HUES48 (cell line): ENCODE measurements at regions not wholly inside any gene's neighbourhood (a gene's known extent, or its start where the extent isn't known, plus 50 kb on each side); places are given as distances from the start of the nearest gene placed in this dataset.
"Not testable (repeated sequence)": the region's sequence is repeated elsewhere in the genome, so short reads cannot be mapped to it uniquely, and the experiment has no call there.

ENCODE experiments used
- H3K27ac ChIP-seq: one replicate; pipeline ENCODE4 v1.7.0; 2013; ENCODE audit warnings: low read depth, low read length, inconsistent platforms
- H3K27me3 ChIP-seq: 2 replicates; pipeline ENCODE4 v1.6.1; 2013; ENCODE audit warnings: mild to moderate bottlenecking, low read length; ENCODE audit not compliant: control insufficient read depth, insufficient read depth
- H3K36me3 ChIP-seq: 2 replicates; pipeline ENCODE4 v1.6.1; 2013; ENCODE audit warnings: low read length; ENCODE audit not compliant: control insufficient read depth, insufficient read depth
- H3K4me1 ChIP-seq: 2 replicates; pipeline ENCODE4 v1.6.1; 2013; ENCODE audit warnings: mild to moderate bottlenecking, low read length; ENCODE audit not compliant: control insufficient read depth, insufficient read depth
- H3K4me3 ChIP-seq: 2 replicates; pipeline ENCODE4 v1.5.1; 2013; ENCODE audit warnings: mild to moderate bottlenecking, low read depth, low read length
- H3K9ac ChIP-seq: 2 replicates; pipeline ENCODE4 v1.6.1; 2013; ENCODE audit warnings: mild to moderate bottlenecking, low read depth, low read length, moderate library complexity
- H3K9me3 ChIP-seq: 2 replicates; pipeline ENCODE4 v1.6.1; 2013; ENCODE audit warnings: low read length; ENCODE audit not compliant: control insufficient read depth, insufficient read depth

DNA sequence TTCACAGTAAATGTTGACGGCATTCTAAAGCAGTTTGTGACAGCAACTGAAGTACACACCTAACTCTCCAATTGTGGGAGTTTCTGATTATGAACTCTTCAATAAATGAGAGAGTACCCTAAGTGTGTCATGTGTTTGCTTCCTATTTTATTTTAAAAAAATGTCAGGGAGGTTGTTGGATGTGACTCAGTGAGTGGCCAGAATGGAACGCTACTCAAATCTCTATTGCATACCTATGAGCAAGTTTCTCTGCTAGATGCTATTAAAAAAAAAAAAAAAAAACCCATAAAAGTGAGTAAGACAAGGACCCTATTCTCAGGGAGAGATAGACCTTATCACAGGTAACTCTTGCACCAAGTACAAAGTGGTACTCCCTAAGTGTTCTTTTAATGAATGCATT lies 256.6 kb downstream of the BTG1 start:
- Histone ChIP-seq H3K27me3 (no peaks in the 10 kb centered on the region), H3K9me3 (no peaks in the 10 kb centered on the region), H3K27ac (no peak overlapping the region), H3K4me3 (no peak overlapping the region), H3K9ac (no peak overlapping the region), H3K4me1 (no peaks in the 10 kb centered on the region), H3K36me3 (no peaks in the 10 kb centered on the region)

DNA sequence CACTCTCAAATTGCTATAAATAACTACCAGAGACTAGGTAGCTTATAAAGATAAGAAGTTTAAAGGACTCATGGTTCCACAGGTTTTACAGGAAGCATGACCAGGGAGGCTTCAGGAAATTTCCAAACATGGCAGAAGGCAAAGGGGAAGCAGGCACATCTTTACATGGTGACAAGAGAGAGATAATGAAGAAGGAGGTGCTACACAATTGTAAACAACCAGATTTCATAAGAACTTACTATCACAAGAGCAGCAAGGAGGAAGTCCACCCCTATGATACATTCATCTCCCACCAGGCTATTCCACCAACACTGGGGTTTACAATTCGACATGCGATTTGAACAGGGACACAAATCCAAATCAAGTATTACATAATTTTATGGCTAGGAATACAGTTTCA lies 257.7 kb downstream of the BTG1 start:
- no peak overlapping the region for H3K27ac ChIP-seq
- H3K9ac ChIP-seq = no peak overlapping the region
- H3K9me3 ChIP-seq = no peaks in the 10 kb centered on the region
- H3K27me3 ChIP-seq = no peaks in the 10 kb centered on the region
- H3K36me3 ChIP-seq = no peaks in the 10 kb centered on the region
- no peaks in the 10 kb centered on the region for H3K4me1 ChIP-seq
- no peak overlapping the region for H3K4me3 ChIP-seq

DNA sequence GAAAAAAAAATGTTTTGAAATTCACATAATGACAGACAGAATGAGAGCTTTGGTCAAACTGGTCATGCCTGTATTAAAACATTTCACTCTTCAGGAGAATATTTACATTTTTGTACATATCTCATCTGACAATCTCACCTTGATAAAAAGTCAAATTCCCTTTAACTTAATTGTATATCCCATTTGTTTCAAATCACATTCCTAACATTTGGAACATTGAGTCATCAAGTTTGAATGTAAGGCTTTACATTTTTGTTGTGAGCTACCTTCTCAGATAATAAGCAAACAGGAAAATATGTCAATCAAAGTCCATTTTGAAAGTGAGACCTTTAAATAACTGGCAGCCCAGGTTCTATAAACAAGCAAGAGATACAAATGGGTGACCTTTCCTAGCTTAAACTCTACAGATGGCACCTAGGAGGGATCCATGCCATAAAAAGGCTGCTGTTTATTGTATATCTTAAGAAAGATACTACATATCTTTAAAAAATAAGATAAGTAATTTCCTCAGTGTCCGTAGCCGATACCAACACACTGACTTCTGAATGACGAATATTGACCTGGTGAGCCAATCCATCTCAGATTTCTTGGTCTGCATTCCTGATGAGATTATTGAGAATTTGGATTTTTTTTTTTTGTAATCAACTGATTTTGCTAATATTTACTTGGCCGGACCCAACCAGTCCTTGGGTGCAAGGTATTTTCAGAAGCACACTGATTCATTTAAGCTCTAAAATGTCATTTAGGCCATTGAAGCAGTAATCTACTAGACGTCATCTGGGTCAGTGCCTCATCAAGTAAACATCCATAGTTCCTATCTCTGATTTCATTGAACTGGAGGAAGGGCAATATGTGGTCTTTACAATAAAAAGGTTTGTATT lies 259.6 kb downstream of the BTG1 start:
- Histone ChIP-seq H3K4me1 (no peaks in the 10 kb centered on the region), H3K27ac (no peak overlapping the region), H3K9me3 (no peaks in the 10 kb centered on the region), H3K27me3 (no peaks in the 10 kb centered on the region), H3K4me3 (no peak overlapping the region), H3K36me3 (no peaks in the 10 kb centered on the region), H3K9ac (no peak overlapping the region)

GRCh38 chr12:91884230-91884629 lies 261.4 kb downstream of the BTG1 start:
- Histone ChIP-seq H3K36me3 (no peaks in the 10 kb centered on the region), H3K27ac (no peak overlapping the region), H3K9ac (no peak overlapping the region), H3K4me3 (no peak overlapping the region), H3K9me3 (no peaks in the 10 kb centered on the region), H3K27me3 (no peaks in the 10 kb centered on the region), H3K4me1 (no peaks in the 10 kb centered on the region)

DNA sequence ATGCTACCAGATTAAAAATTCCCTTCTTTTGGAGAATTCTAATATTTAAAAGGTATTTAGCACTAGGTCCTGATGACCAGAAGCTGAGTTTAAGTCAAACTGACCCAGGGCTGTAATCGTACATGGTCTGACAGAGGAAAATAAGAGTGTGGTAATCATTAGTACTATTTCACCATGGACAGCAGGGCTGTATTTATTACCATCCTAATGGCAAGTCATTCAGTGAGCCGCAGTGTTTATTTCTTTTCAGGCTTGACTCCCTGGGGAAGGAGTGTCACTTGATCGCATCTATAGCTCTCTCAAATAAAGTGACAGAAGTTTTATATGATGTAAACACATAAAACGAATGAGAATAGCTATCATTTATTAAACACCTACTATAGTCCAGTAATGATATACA lies 261.8 kb downstream of the BTG1 start:
- H3K4me3 ChIP-seq = no peak overlapping the region
- no peaks in the 10 kb centered on the region for H3K4me1 ChIP-seq

DNA sequence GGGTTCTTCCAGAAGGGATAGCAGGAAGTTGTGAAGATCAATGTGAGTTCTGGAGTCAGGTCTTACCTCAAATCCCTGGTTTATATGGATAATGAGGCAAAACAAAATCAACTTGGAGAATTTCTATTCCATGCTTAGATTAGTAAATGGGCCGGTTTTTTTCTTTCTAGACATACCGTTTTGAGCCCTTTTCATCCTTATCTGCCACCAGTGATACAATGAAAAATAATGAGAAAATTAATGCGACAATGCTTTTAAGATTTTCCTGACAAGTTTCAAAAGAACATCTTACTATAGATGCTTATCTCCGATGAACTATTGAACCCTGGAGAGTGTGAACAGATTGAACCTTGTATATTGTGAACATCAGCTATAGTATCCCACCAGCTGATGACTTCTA lies 262.7 kb downstream of the BTG1 start:
- Histone ChIP-seq H3K4me3 (no peak overlapping the region), H3K27me3 (no peaks in the 10 kb centered on the region), H3K9me3 (no peaks in the 10 kb centered on the region), H3K4me1 (no peaks in the 10 kb centered on the region), H3K36me3 (no peaks in the 10 kb centered on the region), H3K9ac (no peak overlapping the region), H3K27ac (no peak overlapping the region)

More for the DNA sequence above, 261.8 kb downstream of the BTG1 start:
- Histone ChIP-seq H3K9me3 (no peaks in the 10 kb centered on the region), H3K9ac (no peak overlapping the region), H3K27ac (no peak overlapping the region), H3K27me3 (no peaks in the 10 kb centered on the region), H3K36me3 (no peaks in the 10 kb centered on the region)

DNA sequence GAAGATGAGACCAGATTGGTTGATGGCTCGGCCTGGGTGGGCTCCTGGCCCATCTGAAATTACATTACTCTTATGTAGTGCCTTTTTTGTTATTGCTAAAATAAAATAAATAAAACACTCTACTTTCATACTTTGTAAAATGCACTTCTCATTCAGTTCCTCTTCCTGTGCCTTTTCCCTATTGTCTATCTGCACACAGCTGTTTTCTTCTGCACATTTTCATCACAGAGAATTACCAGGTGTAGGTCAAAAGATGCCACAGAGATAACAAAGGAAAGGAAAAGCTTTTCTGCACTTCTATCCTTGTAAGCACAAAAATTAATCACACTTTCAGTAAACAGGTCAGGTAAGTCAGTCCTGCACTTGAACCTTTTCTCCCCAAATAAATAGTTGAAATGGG lies 265.1 kb downstream of the BTG1 start:
- Histone ChIP-seq H3K27me3 (no peaks in the 10 kb centered on the region), H3K27ac (no peak overlapping the region), H3K36me3 (no peaks in the 10 kb centered on the region), H3K4me3 (no peak overlapping the region), H3K9ac (no peak overlapping the region), H3K9me3 (no peaks in the 10 kb centered on the region), H3K4me1 (no peaks in the 10 kb centered on the region)

DNA sequence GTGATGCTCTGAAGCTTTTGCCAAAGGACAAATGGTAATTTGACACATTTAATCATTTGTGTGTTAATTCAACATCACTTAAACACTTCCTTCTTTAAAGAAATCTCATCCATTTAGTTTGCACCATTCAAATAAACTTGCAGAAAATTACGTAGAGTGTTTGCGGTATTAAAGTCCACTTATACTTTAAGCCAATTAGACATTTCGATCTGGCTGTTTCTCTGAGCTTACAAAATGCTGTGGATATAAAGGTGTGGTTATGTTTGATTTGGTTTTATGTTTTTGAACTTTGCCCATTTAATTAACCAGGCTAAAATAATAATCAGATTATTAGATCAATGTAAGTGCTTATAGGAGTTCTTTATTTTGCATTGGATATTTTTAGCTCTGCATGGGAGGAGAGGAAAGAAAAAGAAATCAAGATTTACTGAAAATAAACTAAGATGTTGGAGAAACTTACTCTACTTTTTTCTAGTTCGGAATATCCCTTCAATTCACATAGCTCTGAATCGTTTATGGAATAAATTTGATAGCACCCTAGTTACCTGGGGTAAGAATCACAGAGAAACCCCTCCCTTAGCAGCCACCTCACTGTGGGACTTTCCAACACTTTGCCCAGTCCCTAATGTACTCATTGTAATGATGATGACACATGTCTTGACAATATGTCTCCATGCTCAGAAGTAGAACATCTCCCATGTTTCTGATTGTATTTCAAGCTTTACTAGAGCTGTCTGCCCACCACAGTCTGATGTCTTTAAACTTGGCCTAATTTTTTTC lies 268.0 kb downstream of the BTG1 start:
- no peak overlapping the region for H3K27ac ChIP-seq
- H3K27me3 ChIP-seq = no peaks in the 10 kb centered on the region
- H3K4me1 ChIP-seq = no peaks in the 10 kb centered on the region
- no peak overlapping the region for H3K4me3 ChIP-seq
- H3K36me3 ChIP-seq = no peaks in the 10 kb centered on the region
- no peaks in the 10 kb centered on the region for H3K9me3 ChIP-seq
- H3K9ac ChIP-seq = no peak overlapping the region

- no peaks in the 10 kb centered on the region for H3K9me3 ChIP-seq
- no peak overlapping the region for H3K27ac ChIP-seq
- H3K36me3 ChIP-seq = no peaks in the 10 kb centered on the region
- no peaks in the 10 kb centered on the region for H3K4me1 ChIP-seq
- no peak overlapping the region for H3K9ac ChIP-seq
- H3K27me3 ChIP-seq = no peaks in the 10 kb centered on the region
- no peak overlapping the region for H3K4me3 ChIP-seq
Measured at GRCh38 chr12:91877022-91877421, 268.6 kb downstream of the BTG1 start.

- not testable (repeated sequence) for H3K9me3 ChIP-seq, H3K4me3 ChIP-seq, H3K4me1 ChIP-seq, H3K27ac ChIP-seq, H3K36me3 ChIP-seq, H3K9ac ChIP-seq, H3K27me3 ChIP-seq
Measured at GRCh38 chr12:91875671-91876070, 270.0 kb downstream of the BTG1 start.
